Kidney (tissue), 13 donors: ENCODE measurements at regions not wholly inside any gene's neighbourhood (a gene's known extent, or its start where the extent isn't known, plus 50 kb on each side); places are given as distances from the start of the nearest gene placed in this dataset.

Experiments
- DNase-seq, 5 donors: peaks; one replicate each; pipeline ENCODE4 v3.0.0-alpha.2; 2013 to 2020
- FAIRE-seq: peaks from 2 replicates; lab custom pipeline; 2012; peaks lifted over from hg19 to GRCh38; lab: Jason Lieb, UNC
- H3K27ac ChIP-seq, 2 donors: one replicate each; pipeline ENCODE4 v1.7.0; 2013; ENCODE audit warnings: low read depth in 2 of 2, low read length in 2 of 2, inconsistent platforms in 1 of 2
- H3K27me3 ChIP-seq: one replicate; pipeline ENCODE4 v1.7.1; 2013; ENCODE audit warnings: low read length, inconsistent platforms; ENCODE audit not compliant: control insufficient read depth, insufficient read depth
- H3K36me3 ChIP-seq, 3 donors: one replicate each; pipeline versions ENCODE4 v1.7.0 to v1.7.1; 2013; ENCODE audit warnings: low read length in 3 of 3, control low read depth in 1 of 3, inconsistent platforms in 1 of 3; ENCODE audit not compliant: insufficient read depth in 3 of 3, control insufficient read depth in 2 of 3
- H3K4me1 ChIP-seq, 3 donors: one replicate each; pipeline versions ENCODE4 v1.7.0 to v1.7.1; 2013; ENCODE audit warnings: low read length in 3 of 3, inconsistent platforms in 1 of 3, low read depth in 1 of 3; ENCODE audit not compliant: control insufficient read depth in 2 of 3, insufficient read depth in 2 of 3
- H3K4me3 ChIP-seq, 3 donors: one replicate each; pipeline versions ENCODE4 v1.7.0 to v1.8.1; 2013; ENCODE audit warnings: low read length in 3 of 3, control low read depth in 1 of 3, inconsistent platforms in 1 of 3
- H3K9ac ChIP-seq, 3 donors: one replicate each; pipeline versions ENCODE4 v1.7.0 to v1.7.1; 2013; ENCODE audit warnings: low read length in 3 of 3, control low read depth in 1 of 3, inconsistent platforms in 1 of 3
- H3K9me3 ChIP-seq, 3 donors: one replicate each; pipeline versions ENCODE4 v1.7.0 to v1.7.1; 2013; ENCODE audit warnings: low read length in 3 of 3, control low read depth in 1 of 3, inconsistent platforms in 1 of 3; ENCODE audit not compliant: control insufficient read depth in 2 of 3, insufficient read depth in 1 of 3
- intact Hi-C: fragments of 100-400 bp; cut with DNase I; formaldehyde crosslinking; loops from one replicate; pipeline ENCODE4 v1.11.1; 2022
- TF ChIP-seq, protein P1 (sequence below): IDR thresholded peaks from 3 replicates; pipeline ENCODE4 v1.5.1; 2012; ENCODE audit warnings: mild to moderate bottlenecking, moderate library complexity, borderline replicate concordance; ENCODE audit not compliant: insufficient read depth; ENCODE audit errors: extremely low read depth
- donor health status: control.
- donor health status: control.
- donor health status: control.
- donor health status: control.
- donor health status: control.
- donor health status: DM: yes; HTN: yes; CAD: no.
- donor health status: Normal renal cell carcinoma (clear cell type).

DNA sequence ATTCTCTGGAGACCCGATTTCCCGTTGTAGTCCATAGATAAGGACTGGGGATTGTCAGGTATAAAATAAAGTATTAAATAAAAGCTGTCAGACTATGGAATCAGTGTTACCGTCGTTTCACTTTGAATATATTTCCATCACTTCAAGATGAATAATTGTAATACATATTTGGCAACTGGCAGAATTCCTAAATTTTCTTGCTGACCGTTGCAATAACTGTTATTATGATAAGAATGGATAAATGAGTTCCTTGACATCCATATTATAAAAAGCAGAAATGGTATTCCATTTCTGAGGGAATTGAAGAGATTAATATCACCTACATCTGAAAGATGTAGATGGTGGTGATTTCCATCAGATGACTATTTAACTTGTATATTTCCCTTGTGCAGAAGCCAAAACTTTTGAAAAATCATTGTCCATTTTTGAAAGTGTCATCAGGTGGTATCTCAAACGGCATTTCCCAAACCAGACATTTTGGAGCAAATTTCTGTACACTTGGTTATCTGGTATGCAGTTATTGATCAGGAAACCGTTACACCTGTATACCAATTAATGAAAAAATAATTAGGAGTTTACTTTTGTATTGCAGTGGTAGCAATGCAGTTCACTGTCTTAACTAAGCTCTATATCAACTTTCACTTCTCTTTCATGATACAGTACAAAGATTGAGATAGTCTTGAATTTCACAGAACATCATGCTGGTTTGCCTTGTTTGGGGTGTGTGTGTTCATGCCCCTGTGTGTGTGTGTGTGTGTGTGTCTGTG, 878.5 kb downstream of the PCDH18 start:
- intact Hi-C loops = no loop called here
- DNase-seq (no peak), FAIRE-seq (no peak)

GRCh38 chr4:136651932-136652331, 880.4 kb downstream of the PCDH18 start:
- Histone ChIP-seq H3K4me1 (no peaks in the 10 kb centered on the region), H3K36me3 (no peaks in the 10 kb centered on the region), H3K27me3 (no peaks in the 10 kb centered on the region), H3K9me3 (no peaks in the 10 kb centered on the region), H3K27ac (no peak overlapping the region), H3K4me3 (no peak overlapping the region), H3K9ac (no peak overlapping the region)
- no peak for DNase-seq
- TF ChIP-seq, protein P1, sequence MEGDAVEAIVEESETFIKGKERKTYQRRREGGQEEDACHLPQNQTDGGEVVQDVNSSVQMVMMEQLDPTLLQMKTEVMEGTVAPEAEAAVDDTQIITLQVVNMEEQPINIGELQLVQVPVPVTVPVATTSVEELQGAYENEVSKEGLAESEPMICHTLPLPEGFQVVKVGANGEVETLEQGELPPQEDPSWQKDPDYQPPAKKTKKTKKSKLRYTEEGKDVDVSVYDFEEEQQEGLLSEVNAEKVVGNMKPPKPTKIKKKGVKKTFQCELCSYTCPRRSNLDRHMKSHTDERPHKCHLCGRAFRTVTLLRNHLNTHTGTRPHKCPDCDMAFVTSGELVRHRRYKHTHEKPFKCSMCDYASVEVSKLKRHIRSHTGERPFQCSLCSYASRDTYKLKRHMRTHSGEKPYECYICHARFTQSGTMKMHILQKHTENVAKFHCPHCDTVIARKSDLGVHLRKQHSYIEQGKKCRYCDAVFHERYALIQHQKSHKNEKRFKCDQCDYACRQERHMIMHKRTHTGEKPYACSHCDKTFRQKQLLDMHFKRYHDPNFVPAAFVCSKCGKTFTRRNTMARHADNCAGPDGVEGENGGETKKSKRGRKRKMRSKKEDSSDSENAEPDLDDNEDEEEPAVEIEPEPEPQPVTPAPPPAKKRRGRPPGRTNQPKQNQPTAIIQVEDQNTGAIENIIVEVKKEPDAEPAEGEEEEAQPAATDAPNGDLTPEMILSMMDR = no peak
- FAIRE-seq = no peak
- intact Hi-C loops = no loop called here

More for the DNA sequence above, 878.5 kb downstream of the PCDH18 start:
- H3K9me3 ChIP-seq = no peaks in the 10 kb centered on the region
- H3K4me3 ChIP-seq = no peak overlapping the region
- H3K36me3 ChIP-seq = no peaks in the 10 kb centered on the region
- H3K4me1 ChIP-seq = no peaks in the 10 kb centered on the region
- no peak overlapping the region for H3K27ac ChIP-seq
- no peak overlapping the region for H3K9ac ChIP-seq
- TF ChIP-seq, protein P1 = no peak
- H3K27me3 ChIP-seq = no peaks in the 10 kb centered on the region

DNA sequence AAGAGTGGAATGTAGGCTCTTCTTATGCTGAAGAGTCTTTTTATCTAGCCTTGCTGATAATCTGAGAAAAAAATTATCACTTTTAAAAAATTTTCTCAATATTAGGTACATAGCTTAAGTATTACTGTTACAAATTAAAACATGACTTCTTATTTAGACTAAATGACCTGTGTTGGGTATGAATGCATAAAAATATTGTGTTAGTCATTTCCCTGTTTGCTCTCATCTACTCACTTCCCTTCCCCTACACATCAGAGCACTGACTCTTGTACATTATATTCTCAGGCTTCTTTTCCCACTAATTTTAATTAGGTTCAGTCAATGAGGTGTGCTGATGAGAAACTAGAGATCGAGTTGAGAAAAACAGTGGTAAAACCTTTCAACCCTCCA, 881.0 kb downstream of the PCDH18 start:
- Histone ChIP-seq H3K4me1 (no peaks in the 10 kb centered on the region), H3K4me3 (no peak overlapping the region), H3K27me3 (no peaks in the 10 kb centered on the region), H3K9ac (no peak overlapping the region), H3K9me3 (no peaks in the 10 kb centered on the region), H3K36me3 (no peaks in the 10 kb centered on the region), H3K27ac (no peak overlapping the region)
- TF ChIP-seq, protein P1 = no peak
- intact Hi-C loops = no loop called here
- no peak for FAIRE-seq
- peak in 1 of 5 donors; percentile 5 for DNase-seq
